T-helper 1 cell treated with Interleukin-12 subunit alpha and Interleukin-12 subunit beta and Interleukin-4 antibody, amounts not matched to agents 30 μg/mL and 1 μg/mL, for 36 hours (primary cell): ENCODE measurements at regions not wholly inside any gene's neighbourhood (a gene's known extent, or its start where the extent isn't known, plus 50 kb on each side); places are given as distances from the start of the nearest gene placed in this dataset.
"Not testable (repeated sequence)": the region's sequence is repeated elsewhere in the genome, so short reads cannot be mapped to it uniquely, and the experiment has no call there.

ENCODE experiments used
- H3K27ac Mint-ChIP-seq: one replicate; pipeline ENCODE4 v1.8.0; 2021; ENCODE audit warnings: mild to moderate bottlenecking, mixed read lengths
- H3K27me3 Mint-ChIP-seq: one replicate; pipeline ENCODE4 v1.8.0; 2021; ENCODE audit warnings: low read depth, mixed read lengths
- H3K36me3 Mint-ChIP-seq: one replicate; pipeline ENCODE4 v1.8.0; 2021; ENCODE audit warnings: low read depth, mixed read lengths
- H3K4me1 Mint-ChIP-seq: one replicate; pipeline ENCODE4 v1.8.0; 2021; ENCODE audit warnings: low read depth, mixed read lengths
- H3K4me3 Mint-ChIP-seq: one replicate; pipeline ENCODE4 v1.8.0; 2021; ENCODE audit warnings: mild to moderate bottlenecking, moderate library complexity, mixed read lengths
- H3K9me3 Mint-ChIP-seq: one replicate; pipeline ENCODE4 v1.8.0; 2021; ENCODE audit warnings: mixed read lengths

- Mint-ChIP-seq H3K27ac (no peak overlapping the region), H3K27me3 (no peaks in the 10 kb centered on the region), H3K4me3 (no peak overlapping the region), H3K4me1 (no peaks in the 10 kb centered on the region), H3K36me3 (no peaks in the 10 kb centered on the region), H3K9me3 (peaks cover 4% of the 10 kb centered on the region)
Observed at GRCh38 chr3:20558161-20558560, 372.2 kb upstream of the SGO1 start.

- Mint-ChIP-seq H3K4me1 (no peaks in the 10 kb centered on the region), H3K9me3 (peaks cover 7% of the 10 kb centered on the region), H3K36me3 (no peaks in the 10 kb centered on the region), H3K4me3 (no peak overlapping the region), H3K27me3 (no peaks in the 10 kb centered on the region), H3K27ac (no peak overlapping the region)
Observed at GRCh38 chr3:20556661-20557060, 370.7 kb upstream of the SGO1 start.

GRCh38 chr3:20552605-20553275 lies 366.7 kb upstream of the SGO1 start:
- Mint-ChIP-seq H3K4me1 (no peaks in the 10 kb centered on the region), H3K27ac (no peak overlapping the region), H3K36me3 (no peaks in the 10 kb centered on the region), H3K27me3 (no peaks in the 10 kb centered on the region), H3K9me3 (peaks cover 11% of the 10 kb centered on the region), H3K4me3 (no peak overlapping the region)

- H3K4me1 Mint-ChIP-seq, H3K27ac Mint-ChIP-seq, H3K27me3 Mint-ChIP-seq, H3K36me3 Mint-ChIP-seq, H3K4me3 Mint-ChIP-seq: not testable (repeated sequence)
- H3K9me3 Mint-ChIP-seq, result peaks cover 21% of the 10 kb centered on the region
Observed at GRCh38 chr3:20547361-20548269, 361.6 kb upstream of the SGO1 start.

GRCh38 chr3:20546636-20547035 lies 360.6 kb upstream of the SGO1 start:
- Mint-ChIP-seq H3K36me3 (no peaks in the 10 kb centered on the region), H3K27ac (no peak overlapping the region), H3K4me1 (no peaks in the 10 kb centered on the region), H3K27me3 (no peaks in the 10 kb centered on the region), H3K4me3 (no peak overlapping the region), H3K9me3 (peaks cover 17% of the 10 kb centered on the region)

GRCh38 chr3:20543535-20544226 lies 357.7 kb upstream of the SGO1 start:
- no peaks in the 10 kb centered on the region for H3K4me1 Mint-ChIP-seq
- H3K9me3 Mint-ChIP-seq, result peaks cover 10% of the 10 kb centered on the region
- H3K27me3 Mint-ChIP-seq, result no peaks in the 10 kb centered on the region
- no peaks in the 10 kb centered on the region for H3K36me3 Mint-ChIP-seq
- H3K4me3 Mint-ChIP-seq, result no peak overlapping the region
- H3K27ac Mint-ChIP-seq, result no peak overlapping the region

- Mint-ChIP-seq H3K27me3 (no peaks in the 10 kb centered on the region), H3K27ac (no peak overlapping the region), H3K4me1 (no peaks in the 10 kb centered on the region), H3K36me3 (no peaks in the 10 kb centered on the region), H3K9me3 (no peaks in the 10 kb centered on the region), H3K4me3 (no peak overlapping the region)
Observed at GRCh38 chr3:20540066-20540465, 354.1 kb upstream of the SGO1 start.

GRCh38 chr3:20539666-20540065 lies 353.7 kb upstream of the SGO1 start:
- Mint-ChIP-seq H3K27me3 (no peaks in the 10 kb centered on the region), H3K27ac (no peak overlapping the region), H3K4me1 (no peaks in the 10 kb centered on the region), H3K36me3 (no peaks in the 10 kb centered on the region), H3K9me3 (no peaks in the 10 kb centered on the region), H3K4me3 (no peak overlapping the region)

- Mint-ChIP-seq H3K4me3 (no peak overlapping the region), H3K27ac (no peak overlapping the region), H3K4me1 (no peaks in the 10 kb centered on the region), H3K36me3 (no peaks in the 10 kb centered on the region), H3K9me3 (no peaks in the 10 kb centered on the region), H3K27me3 (no peaks in the 10 kb centered on the region)
Observed at GRCh38 chr3:20537234-20537633, 351.2 kb upstream of the SGO1 start.

GRCh38 chr3:20529911-20530310 lies 343.9 kb upstream of the SGO1 start:
- Mint-ChIP-seq H3K4me3 (no peak overlapping the region), H3K4me1 (no peaks in the 10 kb centered on the region)

GRCh38 chr3:20528180-20528770 lies 342.3 kb upstream of the SGO1 start:
- no peaks in the 10 kb centered on the region for H3K27me3 Mint-ChIP-seq
- no peak overlapping the region for H3K4me3 Mint-ChIP-seq
- peaks cover 3% of the 10 kb centered on the region for H3K9me3 Mint-ChIP-seq
- no peak overlapping the region for H3K27ac Mint-ChIP-seq
- no peaks in the 10 kb centered on the region for H3K4me1 Mint-ChIP-seq
- no peaks in the 10 kb centered on the region for H3K36me3 Mint-ChIP-seq

More at GRCh38 chr3:20529911-20530310, 343.9 kb upstream of the SGO1 start:
- Mint-ChIP-seq H3K27me3 (no peaks in the 10 kb centered on the region), H3K27ac (no peak overlapping the region), H3K9me3 (peaks cover 3% of the 10 kb centered on the region), H3K36me3 (no peaks in the 10 kb centered on the region)

GRCh38 chr3:20527368-20527767 lies 341.4 kb upstream of the SGO1 start:
- Mint-ChIP-seq H3K27ac (no peak overlapping the region), H3K36me3 (no peaks in the 10 kb centered on the region), H3K27me3 (no peaks in the 10 kb centered on the region), H3K4me3 (no peak overlapping the region), H3K9me3 (peaks cover 3% of the 10 kb centered on the region), H3K4me1 (no peaks in the 10 kb centered on the region)

- no peaks in the 10 kb centered on the region for H3K4me1 Mint-ChIP-seq
- H3K9me3 Mint-ChIP-seq, result peaks cover 3% of the 10 kb centered on the region
- no peak overlapping the region for H3K27ac Mint-ChIP-seq
- H3K27me3 Mint-ChIP-seq, result no peaks in the 10 kb centered on the region
- H3K36me3 Mint-ChIP-seq, result no peaks in the 10 kb centered on the region
- H3K4me3 Mint-ChIP-seq, result no peak overlapping the region
Observed at GRCh38 chr3:20524328-20524727, 338.3 kb upstream of the SGO1 start.

GRCh38 chr3:20523293-20523692 lies 337.3 kb upstream of the SGO1 start:
- H3K27ac Mint-ChIP-seq, result no peak overlapping the region
- no peaks in the 10 kb centered on the region for H3K36me3 Mint-ChIP-seq
- H3K27me3 Mint-ChIP-seq, result no peaks in the 10 kb centered on the region
- peaks cover 3% of the 10 kb centered on the region for H3K9me3 Mint-ChIP-seq
- H3K4me1 Mint-ChIP-seq, result no peaks in the 10 kb centered on the region
- H3K4me3 Mint-ChIP-seq, result no peak overlapping the region
